PC-9 (cell line): ENCODE measurements at regions not wholly inside any gene's neighbourhood (a gene's known extent, or its start where the extent isn't known, plus 50 kb on each side); places are given as distances from the start of the nearest gene placed in this dataset.

Source experiments
- BruUV-seq: library from RNA; stranded (reverse); fragments of 400-500 nt; replicated peaks from 2 replicates; lab custom pipeline; 2021; lab: Mats Ljungman, UMichigan
- CTCF ChIA-PET: fragments of 300-600 bp; sonication (Branson Sonifier 250); formaldehyde crosslinking; loops from one replicate; lab custom pipeline; 2022; ENCODE audit warnings: antibody characterized with exemption; lab: Charles Lee
- POLR2A ChIA-PET: fragments of 300-600 bp; sonication (Branson Sonifier 250); formaldehyde crosslinking; loops from one replicate; lab custom pipeline; 2022; ENCODE audit warnings: antibody characterized with exemption; ENCODE audit not compliant: unreplicated experiment; lab: Charles Lee
- DNase-seq, 2 experiments: peaks; one replicate each; pipeline versions ENCODE4 v3.0.0 to v3.0.0-alpha.2; 2015 to 2022; ENCODE audit warnings: mixed read lengths in 1 of 2
- H2AFZ ChIP-seq: fragments of 200-600 bp; sonication (generic); 2 replicates; pipeline ENCODE4 v1.8.1; 2017; ENCODE audit warnings: antibody characterized with exemption
- H3F3A ChIP-seq: fragments of 200-600 bp; sonication (generic); 2 replicates; pipeline ENCODE4 v1.8.1; 2017; ENCODE audit warnings: antibody characterized with exemption, mild to moderate bottlenecking, low read depth; ENCODE audit not compliant: insufficient read depth
- H3K27ac ChIP-seq: fragments of 200-600 bp; sonication (generic); 2 replicates; pipeline ENCODE4 v1.6.1; 2016; ENCODE audit warnings: mixed run types
- H3K27me3 ChIP-seq: fragments of 200-600 bp; sonication (generic); 2 replicates; pipeline ENCODE4 v1.6.1; 2016; ENCODE audit warnings: low read depth, mixed run types; ENCODE audit not compliant: insufficient read depth
- H3K36me3 ChIP-seq: fragments of 200-600 bp; sonication (generic); 2 replicates; pipeline ENCODE4 v1.6.1; 2016; ENCODE audit warnings: low read depth, mixed run types
- H3K4me1 ChIP-seq: fragments of 200-600 bp; sonication (generic); replicated peaks from 2 replicates; pipeline ENCODE4 v1.6.1; 2016; ENCODE audit warnings: mixed run types; ENCODE audit not compliant: insufficient read depth
- H3K4me2 ChIP-seq: fragments of 200-600 bp; sonication (generic); 2 replicates; pipeline ENCODE4 v1.6.1; 2017; ENCODE audit warnings: mixed run types
- H3K4me3 ChIP-seq: fragments of 200-600 bp; sonication (generic); 2 replicates; pipeline ENCODE4 v1.6.1; 2016; ENCODE audit warnings: mixed run types
- H3K79me2 ChIP-seq: fragments of 200-600 bp; sonication (generic); 2 replicates; pipeline ENCODE4 v1.6.1; 2017; ENCODE audit warnings: low read depth, mixed run types
- H3K9me2 ChIP-seq: fragments of 200-600 bp; sonication (generic); 2 replicates; pipeline ENCODE4 v1.8.1; 2017; ENCODE audit warnings: mild to moderate bottlenecking; ENCODE audit not compliant: insufficient read depth
- H3K9me3 ChIP-seq: fragments of 200-600 bp; sonication (generic); 2 replicates; pipeline ENCODE4 v1.8.1; 2016; ENCODE audit warnings: low read depth; ENCODE audit not compliant: insufficient read depth
- H4K20me1 ChIP-seq: fragments of 200-600 bp; sonication (generic); 2 replicates; pipeline ENCODE4 v1.8.1; 2017; ENCODE audit not compliant: insufficient read depth
- CTCF ChIP-seq: fragments of 200-600 bp; sonication (generic); conservative IDR thresholded peaks from 2 replicates; pipeline ENCODE4 v1.6.1; 2017; ENCODE audit warnings: mixed run types, antibody characterized with exemption, mild to moderate bottlenecking, moderate library complexity
- EZH2 ChIP-seq: fragments of 200-600 bp; sonication (generic); IDR thresholded peaks from 2 replicates; pipeline ENCODE4 v1.8.0; 2017; ENCODE audit warnings: antibody characterized with exemption, low read depth
- intact Hi-C: fragments of 100-400 bp; cut with micrococcal nuclease; formaldehyde crosslinking; loops from one replicate; pipeline ENCODE4 v1.10.0; 2022; ENCODE audit not compliant: unreplicated experiment

- H3K4me3 ChIP-seq: no peak overlapping the region
- H3K27me3 ChIP-seq: no peaks in the 10 kb centered on the region
- intact Hi-C loops: no loop called here
- peaks cover 9% of the 10 kb centered on the region for H3K4me1 ChIP-seq
- no peaks in the 10 kb centered on the region for H3K79me2 ChIP-seq
- TF ChIP-seq CTCF (no peak), EZH2 (no peak)
- no peak overlapping the region for H2AFZ ChIP-seq
- 0 out of 2 replicates have a peak, but pooled peaks cover 3% of the 10 kb centered on the region for H3K9me3 ChIP-seq
- H3K27ac ChIP-seq: no peak overlapping the region
- H3K4me2 ChIP-seq: no peak overlapping the region
- no peaks in the 10 kb centered on the region for H3K36me3 ChIP-seq
- H3F3A ChIP-seq: 0 out of 2 replicates have a peak, but pooled peaks cover 3% of the 10 kb centered on the region
- H4K20me1 ChIP-seq: no peaks in the 10 kb centered on the region
- no peak for DNase-seq
- no TSS peak for BruUV-seq
- ChIA-PET CTCF (no interaction called here), POLR2A (no interaction called here)
- no peaks in the 10 kb centered on the region for H3K9me2 ChIP-seq
Observed at GRCh38 chr9:115193777-115194176, 75.8 kb upstream of the TNC start.

- POLR2A ChIA-PET: no interaction called here
- intact Hi-C loops: no loop called here
- BruUV-seq: no TSS peak
- Histone ChIP-seq H3K79me2 (no peaks in the 10 kb centered on the region), H3K27ac (no peak overlapping the region), H4K20me1 (no peaks in the 10 kb centered on the region), H3K4me2 (no peak overlapping the region), H3K36me3 (no peaks in the 10 kb centered on the region), H3K9me3 (0 out of 2 replicates have a peak, but pooled peaks cover 3% of the 10 kb centered on the region), H3F3A (0 out of 2 replicates have a peak, but pooled peaks cover 3% of the 10 kb centered on the region), H3K27me3 (no peaks in the 10 kb centered on the region), H3K4me3 (no peak overlapping the region), H2AFZ (no peak overlapping the region), H3K4me1 (peaks cover 9% of the 10 kb centered on the region), H3K9me2 (no peaks in the 10 kb centered on the region)
- TF ChIP-seq EZH2 (no peak), CTCF (no peak)
- CTCF ChIA-PET: no interaction called here
- no peak for DNase-seq
Observed at GRCh38 chr9:115194216-115194615, 76.3 kb upstream of the TNC start.

GRCh38 chr9:115195912-115196311 lies 78.0 kb upstream of the TNC start:
- DNase-seq: no peak
- peaks cover 9% of the 10 kb centered on the region for H3K4me1 ChIP-seq
- no TSS peak for BruUV-seq
- no peak for TF ChIP-seq CTCF
- no peak for TF ChIP-seq EZH2
- intact Hi-C loops: no loop called here
- ChIA-PET CTCF (no interaction called here), POLR2A (no interaction called here)
- H3K4me3 ChIP-seq: no peak overlapping the region
- no peaks in the 10 kb centered on the region for H3K27me3 ChIP-seq
- H2AFZ ChIP-seq: no peak overlapping the region
- H3K9me2 ChIP-seq: no peaks in the 10 kb centered on the region
- no peaks in the 10 kb centered on the region for H4K20me1 ChIP-seq
- H3K36me3 ChIP-seq: no peaks in the 10 kb centered on the region
- no peaks in the 10 kb centered on the region for H3K79me2 ChIP-seq
- H3K27ac ChIP-seq: no peak overlapping the region
- H3F3A ChIP-seq: 0 out of 2 replicates have a peak, but pooled peaks cover 3% of the 10 kb centered on the region
- no peak overlapping the region for H3K4me2 ChIP-seq
- H3K9me3 ChIP-seq: no peaks in the 10 kb centered on the region
